Liver (tissue), 8 donors: ENCODE measurements at regions not wholly inside any gene's neighbourhood (a gene's known extent, or its start where the extent isn't known, plus 50 kb on each side); places are given as distances from the start of the nearest gene placed in this dataset.

ENCODE experiments used
- DNase-seq: peaks from one replicate; pipeline ENCODE4 v3.0.0-alpha.2; 2017; ENCODE audit warnings: low spot score
- H3K27ac ChIP-seq, 2 donors: one replicate each; pipeline ENCODE4 v1.7.0; 2013; ENCODE audit warnings: inconsistent platforms in 2 of 2, low read length in 2 of 2, control low read depth in 1 of 2, low read depth in 1 of 2, mild to moderate bottlenecking in 1 of 2
- H3K27me3 ChIP-seq, 4 donors: one replicate each; pipeline versions ENCODE4 v1.6.1 to v1.7.0; 2013; ENCODE audit warnings: low read length in 3 of 4, inconsistent platforms in 1 of 4, mild to moderate bottlenecking in 1 of 4, moderate library complexity in 1 of 4; ENCODE audit not compliant: control insufficient read depth in 4 of 4, insufficient read depth in 4 of 4
- H3K36me3 ChIP-seq, 4 donors: one replicate each; pipeline versions ENCODE4 v1.6.1 to v1.7.0; 2013; ENCODE audit warnings: low read length in 3 of 4, mild to moderate bottlenecking in 3 of 4, low read depth in 1 of 4, moderate library complexity in 1 of 4; ENCODE audit not compliant: control insufficient read depth in 4 of 4, insufficient read depth in 3 of 4
- H3K4me1 ChIP-seq, 4 donors: one replicate each; pipeline versions ENCODE4 v1.6.1 to v1.7.0; 2013; ENCODE audit warnings: low read length in 3 of 4, mild to moderate bottlenecking in 3 of 4, moderate library complexity in 1 of 4; ENCODE audit not compliant: control insufficient read depth in 4 of 4, insufficient read depth in 4 of 4
- H3K4me3 ChIP-seq, 3 donors: one replicate each; pipeline versions ENCODE4 v1.6.1 to v1.7.0; 2013; ENCODE audit warnings: low read length in 3 of 3, control low read depth in 1 of 3, low read depth in 1 of 3, mild to moderate bottlenecking in 1 of 3
- H3K9ac ChIP-seq, 2 donors: one replicate each; pipeline ENCODE4 v1.7.0; 2013; ENCODE audit warnings: low read length in 2 of 2, mild to moderate bottlenecking in 2 of 2, moderate library complexity in 2 of 2, control low read depth in 1 of 2, low read depth in 1 of 2
- H3K9me3 ChIP-seq, 4 donors: one replicate each; pipeline versions ENCODE4 v1.6.1 to v1.7.0; 2013; ENCODE audit warnings: low read length in 3 of 4; ENCODE audit not compliant: control insufficient read depth in 4 of 4
- ATF3 ChIP-seq: IDR thresholded peaks from 2 replicates; pipeline ENCODE4 v1.6.1; 2016; ENCODE audit warnings: antibody characterized with exemption
- CTCF ChIP-seq: fragments of 150-350 bp; IDR thresholded peaks from 2 replicates; pipeline ENCODE4 v1.5.1; 2017; ENCODE audit warnings: improper control_type of control experiment, low read depth, low read length; ENCODE audit not compliant: missing input control
- EGR1 ChIP-seq, 2 donors: IDR thresholded peaks; 2 replicates each; pipeline ENCODE4 v1.6.1; 2016 to 2018; ENCODE audit warnings: antibody characterized with exemption in 2 of 2, low read depth in 2 of 2
- FOXA2 ChIP-seq: IDR thresholded peaks from 2 replicates; pipeline ENCODE4 v1.6.1; 2016; ENCODE audit warnings: antibody characterized with exemption
- GABPA ChIP-seq, 2 donors: IDR thresholded peaks in 1 of 2; conservative IDR thresholded peaks in 1 of 2; 2 replicates each; pipeline ENCODE4 v1.6.1; 2016; ENCODE audit warnings: antibody characterized with exemption in 2 of 2, mild to moderate bottlenecking in 1 of 2, moderate library complexity in 1 of 2
- HNF4A ChIP-seq, 2 donors: conservative IDR thresholded peaks; 2 replicates each; pipeline ENCODE4 v1.6.1; 2016; ENCODE audit warnings: antibody characterized with exemption in 2 of 2, mild to moderate bottlenecking in 2 of 2
- HNF4G ChIP-seq: IDR thresholded peaks from 2 replicates; pipeline ENCODE4 v1.6.1; 2016; ENCODE audit warnings: antibody characterized with exemption
- JUND ChIP-seq, 2 donors: IDR thresholded peaks; 2 replicates each; pipeline ENCODE4 v1.6.1; 2016; ENCODE audit warnings: antibody characterized with exemption in 2 of 2
- NR2F2 ChIP-seq: IDR thresholded peaks from 2 replicates; pipeline ENCODE4 v1.6.1; 2016; ENCODE audit warnings: antibody characterized with exemption
- RAD21 ChIP-seq, 2 donors: IDR thresholded peaks; 2 replicates each; pipeline ENCODE4 v1.6.1; 2016; ENCODE audit warnings: antibody characterized with exemption in 2 of 2, mild to moderate bottlenecking in 2 of 2
- REST ChIP-seq: IDR thresholded peaks from 2 replicates; pipeline ENCODE4 v1.6.1; 2016; ENCODE audit warnings: antibody characterized with exemption, mild to moderate bottlenecking
- RXRA ChIP-seq, 2 donors: IDR thresholded peaks; 2 replicates each; pipeline ENCODE4 v1.6.1; 2017 to 2018; ENCODE audit warnings: antibody characterized with exemption in 2 of 2, mild to moderate bottlenecking in 1 of 2
- SP1 ChIP-seq: IDR thresholded peaks from 2 replicates; pipeline ENCODE4 v1.6.1; 2018; ENCODE audit warnings: antibody characterized with exemption, mild to moderate bottlenecking
- ZBTB33 ChIP-seq: IDR thresholded peaks from 2 replicates; pipeline ENCODE4 v1.6.1; 2016; ENCODE audit warnings: antibody characterized with exemption
- WGBS: extraction: QIAGEN DNeasy Blood & Tissue Kit; methylation state at CpG from one replicate; pipeline ENCODE4 v1.1.7; 2013; 5-methylcytosine and 5-hydroxymethylcytosine counted together
- donor health status: healthy.
- donor health status: healthy.
- donor health status: healthy.
- donor health status: healthy.
- donor health status: healthy.

- TF ChIP-seq JUND (IDR thresholded peaks at IDR 0.05), result no peak
- no peak for TF ChIP-seq CTCF
- TF ChIP-seq EGR1 (IDR thresholded peaks at IDR 0.05; ENCODE audit: low read depth in 2 of 2), result no peak
- TF ChIP-seq HNF4A (conservative IDR thresholded peaks at IDR 0.05), result no peak
Measured at GRCh38 chr3:76624164-76624563, 415.7 kb upstream of the ROBO2 start (continued).

- no peak overlapping the region for H3K4me3 ChIP-seq
- H3K36me3 ChIP-seq, result no peaks in the 10 kb centered on the region
- TF ChIP-seq HNF4A (conservative IDR thresholded peaks at IDR 0.05) (no peak), JUND (IDR thresholded peaks at IDR 0.05) (no peak), REST (no peak)
- H3K9me3 ChIP-seq, result no peaks in the 10 kb centered on the region
- H3K9ac ChIP-seq, result no peak overlapping the region
- H3K27ac ChIP-seq, result no peak overlapping the region
- WGBS, result 76% methylated on average over 4 of the region's 4 CpGs
- no peaks in the 10 kb centered on the region for H3K4me1 ChIP-seq
- no peaks in the 10 kb centered on the region for H3K27me3 ChIP-seq
- DNase-seq, result no peak
Measured at GRCh38 chr3:76627236-76627635, 412.7 kb upstream of the ROBO2 start.

- 88% methylated on average over 4 of the region's 4 CpGs for WGBS
- Histone ChIP-seq H3K27me3 (no peaks in the 10 kb centered on the region), H3K4me1 (no peaks in the 10 kb centered on the region), H3K36me3 (no peaks in the 10 kb centered on the region), H3K9me3 (no peaks in the 10 kb centered on the region), H3K4me3 (no peak overlapping the region), H3K27ac (no peak overlapping the region), H3K9ac (no peak overlapping the region)
- no peak for TF ChIP-seq GABPA (IDR thresholded peaks at IDR 0.05 in 1 of 2, conservative IDR thresholded peaks at IDR 0.05 in 1 of 2)
- TF ChIP-seq RXRA (IDR thresholded peaks at IDR 0.05), result no peak
- no peak for TF ChIP-seq SP1
- no peak for TF ChIP-seq RAD21 (IDR thresholded peaks at IDR 0.05)
- no peak for TF ChIP-seq ATF3
- no peak for TF ChIP-seq REST
- TF ChIP-seq FOXA2, result no peak
- no peak for TF ChIP-seq JUND (IDR thresholded peaks at IDR 0.05)
- no peak for TF ChIP-seq ZBTB33
- no peak for TF ChIP-seq HNF4A (conservative IDR thresholded peaks at IDR 0.05)
- no peak for TF ChIP-seq NR2F2
- no peak for TF ChIP-seq HNF4G
- DNase-seq, result no peak
Measured at GRCh38 chr3:76631251-76631650, 408.6 kb upstream of the ROBO2 start.
